AG04449 (cell line): ENCODE measurements at regions not wholly inside any gene's neighbourhood (a gene's known extent, or its start where the extent isn't known, plus 50 kb on each side); places are given as distances from the start of the nearest gene placed in this dataset.
"Not testable (repeated sequence)": the region's sequence is repeated elsewhere in the genome, so short reads cannot be mapped to it uniquely, and the experiment has no call there.

Experiments
- CTCF ChIA-PET: fragments of 350-600 bp; formaldehyde crosslinking; extraction: SDS; loops from one replicate; lab custom pipeline; 2021; ENCODE audit warnings: antibody characterized with exemption; lab: Yijun Ruan, JAX
- POLR2A ChIA-PET: fragments of 400-600, 350-600 bp; formaldehyde crosslinking; extraction: SDS; loops from one replicate; lab custom pipeline; 2020; ENCODE audit warnings: antibody characterized with exemption, inconsistent platforms; lab: Yijun Ruan, JAX
- DNase-seq: peaks from one replicate; pipeline ENCODE4 v3.0.0-alpha.2; 2010; ENCODE audit warnings: low read depth, low spot score
- H3K4me3 ChIP-seq: 2 replicates; pipeline ENCODE4 v1.5.1; 2011; ENCODE audit warnings: low read depth, mild to moderate bottlenecking, control low read depth, low read length
- CTCF ChIP-seq: IDR thresholded peaks from one replicate; pipeline ENCODE4 v1.5.1; 2011; ENCODE audit warnings: mild to moderate bottlenecking, moderate library complexity, low read length, control low read depth, inconsistent platforms; ENCODE audit not compliant: insufficient read depth; ENCODE audit errors: missing control alignments

DNA sequence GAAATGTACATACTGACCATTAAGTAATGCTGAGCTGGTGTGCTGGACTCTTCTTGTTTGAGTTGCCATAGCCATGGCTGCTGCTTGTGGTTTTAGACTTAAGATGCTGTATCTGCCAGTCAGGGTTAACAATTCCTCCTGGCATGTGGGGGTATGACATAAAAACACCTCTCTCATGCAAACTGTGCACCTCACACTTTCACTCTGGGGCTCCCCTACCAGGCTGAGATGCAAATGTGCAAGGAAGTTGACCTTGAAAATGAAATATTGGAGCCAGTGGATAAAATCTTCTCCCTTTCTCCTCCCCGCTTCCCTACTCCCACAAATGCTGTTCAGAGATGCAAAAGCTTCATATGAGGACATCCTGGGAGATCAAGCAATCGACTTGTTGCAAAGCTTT is 198.8 kb downstream of the FCRL5 start:
- H3K4me3 ChIP-seq = no peak overlapping the region
- DNase-seq = no peak
- ChIA-PET POLR2A (no interaction called here), CTCF (interaction anchor here (1.5 to 2.5 kb wide), 2 partner anchors 10 to 142 kb away, joined by 6 to 9 read pairs; no protein-coding TSS in a partner anchor)
- no peak for TF ChIP-seq CTCF

DNA sequence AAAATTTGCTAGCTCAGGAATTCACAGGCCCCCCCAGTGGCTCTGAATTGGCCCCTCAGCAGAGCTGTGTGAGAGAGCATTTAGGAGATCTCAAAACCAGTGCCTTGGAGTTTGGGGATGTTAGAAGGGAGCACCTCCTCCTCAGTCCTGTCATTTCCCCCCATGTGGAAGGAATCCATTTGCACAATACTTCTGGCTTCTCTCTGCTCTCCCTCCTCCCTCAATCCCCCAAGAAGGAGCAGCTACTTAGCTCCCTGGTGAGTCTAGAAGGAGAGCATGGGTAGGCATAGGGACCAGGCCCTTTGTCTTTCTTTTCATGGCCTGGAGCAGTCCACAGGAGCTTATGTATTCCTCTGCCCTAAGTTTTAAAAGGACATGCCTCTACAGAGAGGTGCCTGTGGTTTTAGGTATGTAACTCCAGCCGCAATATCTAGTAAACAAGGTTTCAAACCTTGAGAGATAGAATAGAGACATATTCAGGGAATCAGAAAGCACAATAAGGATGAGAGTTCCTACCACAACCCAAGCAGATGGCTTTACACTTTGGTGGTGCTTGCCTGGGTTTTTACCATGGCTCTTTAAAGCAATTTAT is 199.4 kb downstream of the FCRL5 start:
- no peak for DNase-seq
- no peak overlapping the region for H3K4me3 ChIP-seq
- POLR2A ChIA-PET = no interaction called here
- no peak for TF ChIP-seq CTCF
- CTCF ChIA-PET = interaction anchor here (1.4 to 2.5 kb wide), 3 partner anchors 11 to 153 kb away, joined by 3 to 9 read pairs (median 6); no protein-coding TSS in a partner anchor

GRCh38 chr1:157352216-157352615 is 200.1 kb downstream of the FCRL5 start:
- no peak for DNase-seq
- H3K4me3 ChIP-seq = no peak overlapping the region
- no peak for TF ChIP-seq CTCF
- CTCF ChIA-PET = interaction anchor here (1.4 to 2.5 kb wide), 2 partner anchors 144 to 154 kb away, joined by 3 to 9 read pairs; no protein-coding TSS in a partner anchor
- POLR2A ChIA-PET = no interaction called here

DNA sequence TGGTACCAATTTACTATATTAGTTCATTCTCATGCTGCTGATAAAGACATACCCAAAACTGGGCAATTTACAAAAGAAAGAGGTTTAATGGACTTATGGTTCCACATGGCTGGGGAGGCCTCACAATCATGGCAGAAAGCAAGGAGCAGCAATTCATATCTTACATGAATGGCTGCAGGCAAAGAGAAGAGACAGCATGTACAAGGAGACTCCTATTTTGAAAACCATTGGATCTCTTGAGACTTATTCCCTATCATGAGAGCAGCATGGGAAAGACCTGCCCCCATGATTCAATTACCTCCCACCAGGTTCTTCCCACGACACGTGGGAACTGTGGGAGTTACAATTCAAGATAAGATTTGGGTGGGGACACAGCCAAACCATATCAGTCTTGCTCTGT is 200.5 kb downstream of the FCRL5 start:
- DNase-seq, POLR2A ChIA-PET, H3K4me3 ChIP-seq: not testable (repeated sequence)
- CTCF ChIA-PET = interaction anchor here (1.4 to 2.5 kb wide), 2 partner anchors 144 to 154 kb away, joined by 3 to 9 read pairs; no protein-coding TSS in a partner anchor

GRCh38 chr1:157348538-157349480 is 203.5 kb downstream of the FCRL5 start:
- no peak for TF ChIP-seq CTCF
- ChIA-PET POLR2A (no interaction called here), CTCF (no interaction called here)
- H3K4me3 ChIP-seq = no peak overlapping the region
- no peak for DNase-seq

- ChIA-PET CTCF (no interaction called here), POLR2A (no interaction called here)
- TF ChIP-seq CTCF = no peak
- no peak overlapping the region for H3K4me3 ChIP-seq
- no peak for DNase-seq
Observed at GRCh38 chr1:157347506-157347905, 204.8 kb downstream of the FCRL5 start.

- POLR2A ChIA-PET, H3K4me3 ChIP-seq, CTCF ChIA-PET, DNase-seq: not testable (repeated sequence)
Observed at GRCh38 chr1:157337785-157338184, 199.6 kb upstream of the ETV3 start.
